Stimulated activated naive B cell treated with anti-CD40 and anti-IgM and Interleukin-4, amounts not matched to agents 10 μg/mL and 1 μg/mL and 100 μg/mL, for 72 hours (primary cell): ENCODE measurements at regions not wholly inside any gene's neighbourhood (a gene's known extent, or its start where the extent isn't known, plus 50 kb on each side); places are given as distances from the start of the nearest gene placed in this dataset.

Experiments
- ATAC-seq, 2 donors: fragments of 150-1000 bp; cut with Tn5 transposase; replicated peaks; 2 replicates each; pipeline ENCODE4 v1.10.0; 2021; ENCODE audit warnings: moderate library complexity in 1 of 2
- DNase-seq: peaks from one replicate; pipeline ENCODE4 v3.0.0; 2021
- H3K27ac Mint-ChIP-seq: one replicate; pipeline ENCODE4 v1.8.0; 2022; ENCODE audit warnings: mild to moderate bottlenecking, mixed read lengths
- H3K27me3 Mint-ChIP-seq, 2 donors: one replicate each; pipeline ENCODE4 v1.8.0; 2022; ENCODE audit warnings: mixed read lengths in 2 of 2
- H3K36me3 Mint-ChIP-seq, 2 donors: one replicate each; pipeline ENCODE4 v1.8.0; 2022; ENCODE audit warnings: mixed read lengths in 2 of 2, mild to moderate bottlenecking in 1 of 2
- H3K4me1 Mint-ChIP-seq, 2 donors: one replicate each; pipeline ENCODE4 v1.8.0; 2022; ENCODE audit warnings: mixed read lengths in 2 of 2, mild to moderate bottlenecking in 1 of 2
- H3K4me3 Mint-ChIP-seq, 2 donors: one replicate each; pipeline ENCODE4 v1.8.0; 2022; ENCODE audit warnings: mild to moderate bottlenecking in 2 of 2, mixed read lengths in 2 of 2, moderate library complexity in 1 of 2
- H3K9me3 Mint-ChIP-seq, 2 donors: one replicate each; pipeline ENCODE4 v1.8.0; 2022; ENCODE audit warnings: mixed read lengths in 2 of 2, mild to moderate bottlenecking in 1 of 2

DNA sequence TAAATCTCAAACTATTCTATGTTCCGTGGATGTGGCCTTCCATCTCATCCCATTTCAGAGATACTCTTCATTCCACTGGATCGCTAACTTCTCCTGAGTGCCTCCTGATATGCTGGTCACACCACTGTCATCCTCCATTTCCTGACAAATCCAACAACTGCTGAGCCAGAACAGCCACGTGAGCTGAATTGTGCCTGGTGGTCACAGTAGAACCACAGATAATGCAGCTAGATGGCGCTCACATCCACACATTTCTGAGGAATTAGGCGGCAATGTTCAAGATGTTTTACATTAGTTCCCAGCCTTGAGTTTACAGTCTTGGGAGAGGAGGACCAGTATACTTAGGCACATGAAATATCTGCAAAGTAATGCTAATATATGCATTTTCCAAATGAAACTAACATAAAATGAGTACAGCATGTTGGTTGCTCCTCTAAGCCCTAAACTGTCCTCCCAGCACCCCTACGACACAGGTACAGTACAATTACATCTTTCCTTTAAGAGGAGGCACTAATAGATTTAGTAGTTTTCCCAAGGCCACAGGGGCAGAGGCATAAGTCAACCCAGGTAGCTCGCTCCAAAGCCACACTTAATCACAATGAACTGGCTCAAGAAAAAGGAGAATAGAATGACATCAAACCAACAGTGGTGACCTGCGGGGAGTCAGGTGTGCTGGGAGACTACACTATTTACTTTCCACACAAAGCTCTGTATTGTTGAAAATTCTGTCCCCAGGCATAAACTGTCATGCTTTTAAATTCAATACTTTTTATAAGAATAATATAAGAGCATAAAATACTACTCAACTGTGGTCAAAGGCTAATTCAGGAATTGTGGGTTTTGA is 134.2 kb downstream of the CHIC2 start:
- Mint-ChIP-seq H3K4me1 (no peaks in the 10 kb centered on the region), H3K36me3 (no peaks in the 10 kb centered on the region), H3K4me3 (no peak overlapping the region), H3K27ac (no peak overlapping the region), H3K27me3 (peaks cover 12 to 17% of the 10 kb centered on the region in 2 donors), H3K9me3 (no peaks in the 10 kb centered on the region)
- DNase-seq (peak; percentile 17), ATAC-seq (peak; percentile 77 to 82)

DNA sequence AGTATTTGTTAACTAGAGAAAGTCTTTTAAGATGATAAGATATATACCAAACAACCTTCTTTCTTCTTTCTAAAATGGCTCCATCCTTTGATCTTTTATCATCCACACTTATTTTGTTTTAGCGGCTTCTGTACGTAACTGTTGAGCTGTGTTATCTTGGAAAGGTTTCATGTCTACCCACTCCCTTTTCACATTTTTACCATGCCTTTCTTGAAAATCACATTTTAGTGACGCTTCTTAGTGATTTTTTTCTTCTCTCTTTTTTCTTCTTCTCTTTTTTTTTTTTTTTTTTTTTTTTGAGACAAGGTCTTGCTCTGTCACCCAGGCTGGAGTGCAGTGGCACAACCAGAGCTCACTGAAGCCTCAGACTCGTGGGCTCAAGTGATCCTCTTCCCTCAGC is 135.1 kb downstream of the CHIC2 start:
- DNase-seq (no peak), ATAC-seq (no peak)
- no peaks in the 10 kb centered on the region for H3K4me1 Mint-ChIP-seq
- no peaks in the 10 kb centered on the region for H3K9me3 Mint-ChIP-seq
- peaks cover 12 to 21% of the 10 kb centered on the region in 2 donors for H3K27me3 Mint-ChIP-seq
- H3K27ac Mint-ChIP-seq: no peak overlapping the region
- no peaks in the 10 kb centered on the region for H3K36me3 Mint-ChIP-seq
- H3K4me3 Mint-ChIP-seq: no peak overlapping the region

GRCh38 chr4:53928825-53929224 is 135.6 kb downstream of the CHIC2 start:
- Mint-ChIP-seq H3K36me3 (no peaks in the 10 kb centered on the region), H3K9me3 (no peaks in the 10 kb centered on the region), H3K4me1 (no peaks in the 10 kb centered on the region), H3K27me3 (peaks cover 12 to 21% of the 10 kb centered on the region in 2 donors), H3K27ac (no peak overlapping the region), H3K4me3 (no peak overlapping the region)
- ATAC-seq (no peak), DNase-seq (no peak)

DNA sequence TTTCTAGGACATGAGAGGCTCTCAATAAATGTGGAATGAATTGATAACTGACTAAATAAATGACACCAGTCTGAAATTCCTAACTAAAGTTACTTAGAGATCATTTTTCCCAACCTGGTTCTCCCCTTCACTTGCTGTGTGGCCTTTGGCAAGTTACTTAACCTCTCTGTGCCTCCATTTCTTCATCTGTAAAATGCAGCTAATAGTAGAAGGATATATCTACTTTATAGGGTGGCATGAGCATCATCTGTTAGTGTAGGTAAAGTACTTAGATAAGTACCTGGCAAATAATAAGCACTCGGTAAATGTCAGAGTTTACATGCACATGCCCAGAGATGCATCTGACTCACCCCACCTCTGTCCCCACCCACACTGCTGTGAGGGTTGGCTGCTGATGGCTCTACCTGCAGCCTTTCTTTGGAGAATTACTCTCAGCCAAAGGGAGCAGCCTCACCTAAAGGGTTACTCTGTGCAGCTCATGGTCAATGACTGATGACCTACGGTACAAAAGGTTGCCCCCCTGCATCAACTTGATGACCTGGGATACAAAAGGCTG is 139.3 kb downstream of the CHIC2 start:
- Mint-ChIP-seq H3K4me1 (no peaks in the 10 kb centered on the region), H3K4me3 (no peak overlapping the region), H3K9me3 (no peaks in the 10 kb centered on the region), H3K27ac (no peak overlapping the region), H3K27me3 (peaks cover 0 to 8% of the 10 kb centered on the region in 2 donors), H3K36me3 (no peaks in the 10 kb centered on the region)
- DNase-seq (no peak), ATAC-seq (no peak)

GRCh38 chr4:53924333-53925049 is 139.9 kb downstream of the CHIC2 start:
- no peaks in the 10 kb centered on the region for H3K4me1 Mint-ChIP-seq
- H3K27me3 Mint-ChIP-seq: peaks cover 0 to 11% of the 10 kb centered on the region in 2 donors
- no peaks in the 10 kb centered on the region for H3K36me3 Mint-ChIP-seq
- no peaks in the 10 kb centered on the region for H3K9me3 Mint-ChIP-seq
- no peak overlapping the region for H3K27ac Mint-ChIP-seq
- no peak for DNase-seq
- ATAC-seq: no peak
- H3K4me3 Mint-ChIP-seq: no peak overlapping the region

GRCh38 chr4:53923921-53924320 is 140.5 kb downstream of the CHIC2 start:
- no peak overlapping the region for H3K4me3 Mint-ChIP-seq
- H3K27me3 Mint-ChIP-seq: peaks cover 3 to 13% of the 10 kb centered on the region in 2 donors
- no peaks in the 10 kb centered on the region for H3K36me3 Mint-ChIP-seq
- H3K9me3 Mint-ChIP-seq: no peaks in the 10 kb centered on the region
- DNase-seq: no peak
- no peak for ATAC-seq
- no peaks in the 10 kb centered on the region for H3K4me1 Mint-ChIP-seq
- no peak overlapping the region for H3K27ac Mint-ChIP-seq

DNA sequence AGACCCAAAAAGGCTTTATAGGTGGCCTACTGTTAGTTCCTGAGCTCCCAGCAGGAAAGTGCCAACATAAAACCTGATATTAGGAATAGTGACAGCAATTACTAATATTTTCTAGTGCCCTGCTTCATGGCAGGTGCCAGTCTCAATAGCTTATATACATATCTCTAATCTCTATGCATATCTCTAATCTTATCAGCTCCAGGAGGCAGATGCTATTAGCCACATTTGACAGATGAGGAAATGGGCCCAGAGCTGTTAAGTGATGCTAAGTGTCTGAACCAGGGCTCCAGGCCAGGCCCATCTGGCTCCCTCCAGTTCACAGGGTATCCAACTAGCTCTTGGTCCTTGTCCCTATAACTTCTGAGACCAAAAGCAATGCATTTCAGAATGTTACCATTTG is 142.5 kb downstream of the CHIC2 start:
- Mint-ChIP-seq H3K4me3 (no peak overlapping the region), H3K36me3 (no peaks in the 10 kb centered on the region), H3K9me3 (no peaks in the 10 kb centered on the region), H3K27me3 (peaks cover 11 to 17% of the 10 kb centered on the region in 2 donors), H3K27ac (no peak overlapping the region), H3K4me1 (no peaks in the 10 kb centered on the region)
- no peak for DNase-seq
- ATAC-seq: no peak

GRCh38 chr4:53920883-53921282 is 143.5 kb downstream of the CHIC2 start:
- Mint-ChIP-seq H3K27me3 (peaks cover 11 to 18% of the 10 kb centered on the region in 2 donors), H3K9me3 (no peaks in the 10 kb centered on the region), H3K27ac (no peak overlapping the region), H3K4me1 (no peaks in the 10 kb centered on the region), H3K4me3 (no peak overlapping the region), H3K36me3 (no peaks in the 10 kb centered on the region)
- DNase-seq (no peak), ATAC-seq (no peak)

DNA sequence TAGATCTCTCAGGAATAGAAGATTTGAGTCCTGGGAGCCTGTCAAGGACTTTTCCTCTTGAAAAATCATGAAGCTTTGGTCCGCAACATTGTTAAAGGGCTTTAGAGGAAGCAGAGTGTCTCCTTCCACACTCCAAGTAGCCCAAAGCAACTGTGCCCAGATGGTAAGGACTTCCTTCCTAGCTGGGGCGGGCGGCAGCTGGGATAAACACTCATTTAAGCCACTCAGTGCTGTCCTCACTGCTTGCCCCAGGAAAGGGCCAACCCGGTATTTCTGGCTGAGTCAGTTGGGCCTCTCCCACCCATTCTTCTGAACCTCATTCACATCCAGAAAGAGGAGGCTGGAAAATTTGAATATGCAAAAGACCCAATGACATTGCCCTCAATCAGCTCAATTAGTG is 144.3 kb downstream of the CHIC2 start:
- no peak overlapping the region for H3K27ac Mint-ChIP-seq
- no peaks in the 10 kb centered on the region for H3K4me1 Mint-ChIP-seq
- DNase-seq (no peak), ATAC-seq (no peak)
- H3K9me3 Mint-ChIP-seq: no peaks in the 10 kb centered on the region
- peaks cover 11 to 17% of the 10 kb centered on the region in 2 donors for H3K27me3 Mint-ChIP-seq
- H3K36me3 Mint-ChIP-seq: no peaks in the 10 kb centered on the region
- H3K4me3 Mint-ChIP-seq: no peak overlapping the region

GRCh38 chr4:53919535-53919934 is 144.9 kb downstream of the CHIC2 start:
- DNase-seq (no peak), ATAC-seq (no peak)
- Mint-ChIP-seq H3K4me1 (no peaks in the 10 kb centered on the region), H3K36me3 (no peaks in the 10 kb centered on the region), H3K9me3 (no peaks in the 10 kb centered on the region), H3K4me3 (no peak overlapping the region), H3K27ac (no peak overlapping the region), H3K27me3 (peaks cover 11 to 13% of the 10 kb centered on the region in 2 donors)

DNA sequence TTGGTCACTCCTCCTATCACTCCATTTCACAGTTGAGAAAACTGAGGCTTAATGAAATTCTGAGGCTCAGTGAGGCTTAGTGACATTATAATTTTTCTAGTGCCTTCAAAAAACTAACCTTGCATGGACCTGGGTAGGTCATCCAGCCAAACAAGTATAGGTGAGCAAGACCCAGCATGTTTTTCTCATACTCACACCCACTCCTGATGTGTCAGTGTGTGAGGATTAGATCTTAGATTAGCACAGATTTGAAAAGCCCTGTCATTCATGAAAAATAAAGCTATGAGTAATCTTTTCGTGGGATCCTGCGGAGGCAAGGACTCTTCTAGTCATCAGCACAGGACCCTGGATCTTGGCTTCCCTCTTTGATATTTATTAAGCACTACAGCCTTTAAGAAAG is 146.7 kb downstream of the CHIC2 start:
- Mint-ChIP-seq H3K27ac (no peak overlapping the region), H3K4me3 (no peak overlapping the region), H3K9me3 (no peaks in the 10 kb centered on the region), H3K36me3 (no peaks in the 10 kb centered on the region), H3K27me3 (peaks cover 11 to 12% of the 10 kb centered on the region in 2 donors), H3K4me1 (no peaks in the 10 kb centered on the region)
- DNase-seq: no peak
- ATAC-seq: no peak

DNA sequence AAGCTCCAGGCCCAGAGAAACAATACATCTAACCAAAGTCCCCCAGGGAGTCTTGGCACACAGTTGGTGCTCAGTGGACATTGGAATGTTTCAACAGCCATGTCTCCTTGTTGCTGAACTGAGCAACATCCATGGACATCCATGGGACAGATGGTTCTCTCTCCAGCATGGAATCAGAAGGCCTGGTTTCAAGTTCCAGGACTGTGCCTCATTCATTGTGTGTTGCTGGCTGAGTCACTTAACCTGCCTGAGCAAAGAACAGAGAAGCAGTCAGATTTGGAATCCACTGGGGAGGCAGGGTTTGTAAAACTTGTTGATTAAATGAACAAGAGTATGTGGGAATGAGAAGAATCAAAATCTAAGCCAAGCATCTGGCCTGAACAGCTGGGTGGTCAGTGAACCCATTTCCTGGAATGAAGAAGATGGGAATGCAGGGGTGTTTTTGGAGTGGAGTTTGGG is 147.9 kb downstream of the CHIC2 start:
- DNase-seq: no peak
- peaks cover 11 to 12% of the 10 kb centered on the region in 2 donors for H3K27me3 Mint-ChIP-seq
- H3K27ac Mint-ChIP-seq: no peak overlapping the region
- no peaks in the 10 kb centered on the region for H3K9me3 Mint-ChIP-seq
- ATAC-seq: no peak
- no peak overlapping the region for H3K4me3 Mint-ChIP-seq
- H3K4me1 Mint-ChIP-seq: no peaks in the 10 kb centered on the region
- no peaks in the 10 kb centered on the region for H3K36me3 Mint-ChIP-seq

- H3K9me3 Mint-ChIP-seq: no peaks in the 10 kb centered on the region
- H3K4me1 Mint-ChIP-seq: no peaks in the 10 kb centered on the region
- no peak overlapping the region for H3K27ac Mint-ChIP-seq
- DNase-seq (no peak), ATAC-seq (no peak)
- no peaks in the 10 kb centered on the region for H3K36me3 Mint-ChIP-seq
- no peak overlapping the region for H3K4me3 Mint-ChIP-seq
- peaks cover 23 to 29% of the 10 kb centered on the region in 2 donors for H3K27me3 Mint-ChIP-seq
Observed at GRCh38 chr4:53914313-53915016, 149.9 kb downstream of the CHIC2 start.

DNA sequence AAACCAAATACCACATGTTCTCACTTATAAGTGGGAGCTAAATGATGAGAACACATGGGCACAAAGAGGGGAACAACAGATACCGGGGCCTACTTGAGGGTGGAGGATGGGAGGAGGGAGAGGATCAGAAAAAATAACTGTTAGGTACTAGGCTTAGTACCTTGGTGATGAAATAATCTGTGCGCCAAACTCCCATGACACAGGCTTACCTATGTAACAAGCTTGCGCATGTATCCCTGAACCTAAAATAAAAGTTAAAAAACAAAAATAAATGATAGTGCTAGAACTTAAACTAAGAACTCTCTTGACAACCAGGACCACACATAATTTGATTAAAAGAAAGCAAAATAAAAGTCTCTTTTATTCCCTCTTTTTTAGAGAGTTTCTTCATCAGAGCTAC is 150.6 kb downstream of the CHIC2 start:
- Mint-ChIP-seq H3K9me3 (no peaks in the 10 kb centered on the region), H3K4me1 (peaks cover 0 to 1% of the 10 kb centered on the region in 2 donors), H3K27ac (no peak overlapping the region), H3K4me3 (no peak overlapping the region), H3K27me3 (peaks cover 23 to 27% of the 10 kb centered on the region in 2 donors), H3K36me3 (no peaks in the 10 kb centered on the region)
- ATAC-seq (no peak), DNase-seq (no peak)
